Activated naive CD8-positive, alpha-beta T cell treated with anti-CD3 and anti-CD28 coated beads, Interleukin-2, amount 10 ng/mL, durations not matched to agents 7 days and 5 days (primary cell): ENCODE measurements at regions not wholly inside any gene's neighbourhood (a gene's known extent, or its start where the extent isn't known, plus 50 kb on each side); places are given as distances from the start of the nearest gene placed in this dataset.

Experiments
- ATAC-seq: fragments of 150-1000 bp; cut with Tn5 transposase; one replicate; pipeline ENCODE4 v1.10.0; 2021; ENCODE audit warnings: low read depth, moderate library complexity
- POLR2A ChIA-PET: fragments of 350-600 bp; sonication (Branson Sonifier 250); formaldehyde crosslinking; loops from one replicate; lab custom pipeline; 2021; ENCODE audit warnings: antibody characterized with exemption; lab: Charles Lee
- DNase-seq: peaks from one replicate; pipeline ENCODE4 v3.0.0; 2021
- H3K27ac Mint-ChIP-seq: one replicate; pipeline ENCODE4 v1.8.0; 2022; ENCODE audit warnings: mild to moderate bottlenecking, mixed read lengths
- H3K27me3 Mint-ChIP-seq: one replicate; pipeline ENCODE4 v1.8.0; 2022; ENCODE audit warnings: mild to moderate bottlenecking, moderate library complexity, mixed read lengths
- H3K36me3 Mint-ChIP-seq: one replicate; pipeline ENCODE4 v1.8.0; 2021; ENCODE audit warnings: mild to moderate bottlenecking, mixed read lengths
- H3K4me1 Mint-ChIP-seq: one replicate; pipeline ENCODE4 v1.8.0; 2021; ENCODE audit warnings: mixed read lengths
- H3K4me3 Mint-ChIP-seq: one replicate; pipeline ENCODE4 v1.8.0; 2022; ENCODE audit warnings: mild to moderate bottlenecking, moderate library complexity, mixed read lengths
- H3K9me3 Mint-ChIP-seq: one replicate; pipeline ENCODE4 v1.8.0; 2021; ENCODE audit warnings: mixed read lengths

GRCh38 chr14:53896726-53897125 is 59.9 kb downstream of the BMP4 start:
- Mint-ChIP-seq H3K27ac (no peak overlapping the region), H3K9me3 (no peaks in the 10 kb centered on the region), H3K4me1 (peaks cover 4% of the 10 kb centered on the region), H3K27me3 (peaks cover 10% of the 10 kb centered on the region), H3K36me3 (no peaks in the 10 kb centered on the region), H3K4me3 (no peak overlapping the region)
- no peak for ATAC-seq
- POLR2A ChIA-PET, result no interaction called here
- no peak for DNase-seq

- Mint-ChIP-seq H3K27ac (no peak overlapping the region), H3K4me3 (no peak overlapping the region), H3K4me1 (peaks cover 4% of the 10 kb centered on the region), H3K9me3 (no peaks in the 10 kb centered on the region), H3K36me3 (no peaks in the 10 kb centered on the region), H3K27me3 (peaks cover 14% of the 10 kb centered on the region)
- POLR2A ChIA-PET, result no interaction called here
- peak; percentile 42 for ATAC-seq
- DNase-seq, result no peak
Observed at GRCh38 chr14:53894456-53894855, 62.2 kb downstream of the BMP4 start.

- Mint-ChIP-seq H3K4me3 (no peak overlapping the region), H3K36me3 (no peaks in the 10 kb centered on the region), H3K27ac (no peak overlapping the region), H3K9me3 (no peaks in the 10 kb centered on the region), H3K27me3 (peaks cover 12% of the 10 kb centered on the region), H3K4me1 (peaks cover 4% of the 10 kb centered on the region)
- DNase-seq (no peak), ATAC-seq (no peak)
- POLR2A ChIA-PET, result no interaction called here
Observed at GRCh38 chr14:53893374-53893773, 63.3 kb downstream of the BMP4 start.

GRCh38 chr14:53890611-53891101 is 66.0 kb downstream of the BMP4 start:
- DNase-seq (no peak), ATAC-seq (no peak)
- H3K9me3 Mint-ChIP-seq, result no peaks in the 10 kb centered on the region
- H3K36me3 Mint-ChIP-seq, result no peaks in the 10 kb centered on the region
- H3K4me3 Mint-ChIP-seq, result no peak overlapping the region
- peaks cover 4% of the 10 kb centered on the region for H3K4me1 Mint-ChIP-seq
- H3K27ac Mint-ChIP-seq, result no peak overlapping the region
- peaks cover 11% of the 10 kb centered on the region for H3K27me3 Mint-ChIP-seq
- POLR2A ChIA-PET, result no interaction called here

GRCh38 chr14:53888535-53889386 is 67.9 kb downstream of the BMP4 start:
- no peak overlapping the region for H3K4me3 Mint-ChIP-seq
- ATAC-seq (no peak), DNase-seq (no peak)
- H3K4me1 Mint-ChIP-seq, result no peaks in the 10 kb centered on the region
- H3K36me3 Mint-ChIP-seq, result no peaks in the 10 kb centered on the region
- no peaks in the 10 kb centered on the region for H3K9me3 Mint-ChIP-seq
- POLR2A ChIA-PET, result no interaction called here
- H3K27ac Mint-ChIP-seq, result no peak overlapping the region
- peaks cover 11% of the 10 kb centered on the region for H3K27me3 Mint-ChIP-seq

GRCh38 chr14:53885136-53885640 is 71.4 kb downstream of the BMP4 start:
- DNase-seq (no peak), ATAC-seq (no peak)
- H3K4me1 Mint-ChIP-seq, result no peaks in the 10 kb centered on the region
- no peaks in the 10 kb centered on the region for H3K36me3 Mint-ChIP-seq
- H3K9me3 Mint-ChIP-seq, result no peaks in the 10 kb centered on the region
- H3K4me3 Mint-ChIP-seq, result no peak overlapping the region
- peaks cover 8% of the 10 kb centered on the region for H3K27me3 Mint-ChIP-seq
- POLR2A ChIA-PET, result no interaction called here
- H3K27ac Mint-ChIP-seq, result no peak overlapping the region

GRCh38 chr14:53884601-53885000 is 72.0 kb downstream of the BMP4 start:
- Mint-ChIP-seq H3K27me3 (peaks cover 5% of the 10 kb centered on the region), H3K27ac (no peak overlapping the region), H3K4me3 (no peak overlapping the region), H3K4me1 (no peaks in the 10 kb centered on the region), H3K9me3 (no peaks in the 10 kb centered on the region), H3K36me3 (no peaks in the 10 kb centered on the region)
- no peak for DNase-seq
- no peak for ATAC-seq
- POLR2A ChIA-PET, result no interaction called here

GRCh38 chr14:53883739-53884138 is 72.9 kb downstream of the BMP4 start:
- Mint-ChIP-seq H3K4me3 (no peak overlapping the region), H3K4me1 (no peaks in the 10 kb centered on the region), H3K27me3 (peaks cover 2% of the 10 kb centered on the region), H3K36me3 (no peaks in the 10 kb centered on the region), H3K27ac (no peak overlapping the region), H3K9me3 (no peaks in the 10 kb centered on the region)
- DNase-seq, result no peak
- POLR2A ChIA-PET, result no interaction called here
- no peak for ATAC-seq

- POLR2A ChIA-PET, result no interaction called here
- peaks cover 2% of the 10 kb centered on the region for H3K27me3 Mint-ChIP-seq
- no peak overlapping the region for H3K27ac Mint-ChIP-seq
- ATAC-seq, result no peak
- no peaks in the 10 kb centered on the region for H3K4me1 Mint-ChIP-seq
- no peaks in the 10 kb centered on the region for H3K36me3 Mint-ChIP-seq
- H3K4me3 Mint-ChIP-seq, result no peak overlapping the region
- DNase-seq, result no peak
- no peaks in the 10 kb centered on the region for H3K9me3 Mint-ChIP-seq
Observed at GRCh38 chr14:53882684-53883083, 73.9 kb downstream of the BMP4 start.

GRCh38 chr14:53881921-53882320 is 74.7 kb downstream of the BMP4 start:
- no peak for DNase-seq
- Mint-ChIP-seq H3K9me3 (no peaks in the 10 kb centered on the region), H3K27ac (no peak overlapping the region), H3K4me1 (no peaks in the 10 kb centered on the region), H3K4me3 (no peak overlapping the region), H3K36me3 (no peaks in the 10 kb centered on the region), H3K27me3 (peaks cover 2% of the 10 kb centered on the region)
- POLR2A ChIA-PET, result no interaction called here
- no peak for ATAC-seq

- H3K27ac Mint-ChIP-seq, result no peak overlapping the region
- no peaks in the 10 kb centered on the region for H3K4me1 Mint-ChIP-seq
- POLR2A ChIA-PET, result no interaction called here
- peaks cover 2% of the 10 kb centered on the region for H3K27me3 Mint-ChIP-seq
- ATAC-seq (no peak), DNase-seq (no peak)
- H3K9me3 Mint-ChIP-seq, result peaks cover 4% of the 10 kb centered on the region
- H3K4me3 Mint-ChIP-seq, result no peak overlapping the region
- no peaks in the 10 kb centered on the region for H3K36me3 Mint-ChIP-seq
Observed at GRCh38 chr14:53881161-53881871, 75.3 kb downstream of the BMP4 start.

- Mint-ChIP-seq H3K4me3 (no peak overlapping the region), H3K36me3 (no peaks in the 10 kb centered on the region), H3K4me1 (no peaks in the 10 kb centered on the region), H3K27me3 (no peaks in the 10 kb centered on the region), H3K27ac (no peak overlapping the region), H3K9me3 (peaks cover 4% of the 10 kb centered on the region)
- POLR2A ChIA-PET, result no interaction called here
- ATAC-seq, result no peak
- DNase-seq, result no peak
Observed at GRCh38 chr14:53880761-53881160, 75.9 kb downstream of the BMP4 start.

GRCh38 chr14:53879747-53880146 is 76.9 kb downstream of the BMP4 start:
- ATAC-seq, result no peak
- H3K27me3 Mint-ChIP-seq, result no peaks in the 10 kb centered on the region
- POLR2A ChIA-PET, result no interaction called here
- H3K27ac Mint-ChIP-seq, result no peak overlapping the region
- peaks cover 5% of the 10 kb centered on the region for H3K9me3 Mint-ChIP-seq
- no peaks in the 10 kb centered on the region for H3K36me3 Mint-ChIP-seq
- H3K4me1 Mint-ChIP-seq, result no peaks in the 10 kb centered on the region
- no peak overlapping the region for H3K4me3 Mint-ChIP-seq
- DNase-seq, result no peak
